HG02763 (cell line): ENCODE measurements at regions not wholly inside any gene's neighbourhood (a gene's known extent, or its start where the extent isn't known, plus 50 kb on each side); places are given as distances from the start of the nearest gene placed in this dataset.
A peak's percentile ranks its signal among the peaks of the same experiment; 100 is the strongest.
"Not testable (repeated sequence)": the region's sequence is repeated elsewhere in the genome, so short reads cannot be mapped to it uniquely, and the experiment has no call there.

ENCODE experiments used
- ATAC-seq: cut with Tn5 transposase; IDR thresholded peaks from one replicate; pipeline ENCODE4 v1.9.1; 2021; ENCODE audit warnings: mild to moderate bottlenecking, moderate library complexity; ENCODE audit not compliant: unreplicated experiment

DNA sequence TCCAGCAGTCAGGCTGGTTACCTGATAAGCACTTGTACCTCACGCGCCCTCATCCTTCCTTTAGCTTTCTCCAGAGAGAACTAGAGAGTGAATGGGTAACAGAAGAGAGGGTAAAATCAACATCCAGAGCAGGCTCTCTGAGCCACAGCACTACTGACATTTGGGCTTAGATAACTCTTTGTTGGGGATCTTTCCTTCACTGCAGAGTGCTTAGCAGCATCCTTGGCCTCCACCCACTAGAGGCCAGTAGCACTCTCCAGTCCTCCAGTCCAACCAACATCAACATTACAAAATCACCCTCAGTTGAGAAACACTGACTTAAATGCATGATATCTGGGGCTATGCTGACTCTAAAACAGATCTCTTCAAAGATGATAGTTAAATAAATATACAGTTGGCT lies 220.7 kb downstream of the TACR3 start:
- ATAC-seq = no peak

DNA sequence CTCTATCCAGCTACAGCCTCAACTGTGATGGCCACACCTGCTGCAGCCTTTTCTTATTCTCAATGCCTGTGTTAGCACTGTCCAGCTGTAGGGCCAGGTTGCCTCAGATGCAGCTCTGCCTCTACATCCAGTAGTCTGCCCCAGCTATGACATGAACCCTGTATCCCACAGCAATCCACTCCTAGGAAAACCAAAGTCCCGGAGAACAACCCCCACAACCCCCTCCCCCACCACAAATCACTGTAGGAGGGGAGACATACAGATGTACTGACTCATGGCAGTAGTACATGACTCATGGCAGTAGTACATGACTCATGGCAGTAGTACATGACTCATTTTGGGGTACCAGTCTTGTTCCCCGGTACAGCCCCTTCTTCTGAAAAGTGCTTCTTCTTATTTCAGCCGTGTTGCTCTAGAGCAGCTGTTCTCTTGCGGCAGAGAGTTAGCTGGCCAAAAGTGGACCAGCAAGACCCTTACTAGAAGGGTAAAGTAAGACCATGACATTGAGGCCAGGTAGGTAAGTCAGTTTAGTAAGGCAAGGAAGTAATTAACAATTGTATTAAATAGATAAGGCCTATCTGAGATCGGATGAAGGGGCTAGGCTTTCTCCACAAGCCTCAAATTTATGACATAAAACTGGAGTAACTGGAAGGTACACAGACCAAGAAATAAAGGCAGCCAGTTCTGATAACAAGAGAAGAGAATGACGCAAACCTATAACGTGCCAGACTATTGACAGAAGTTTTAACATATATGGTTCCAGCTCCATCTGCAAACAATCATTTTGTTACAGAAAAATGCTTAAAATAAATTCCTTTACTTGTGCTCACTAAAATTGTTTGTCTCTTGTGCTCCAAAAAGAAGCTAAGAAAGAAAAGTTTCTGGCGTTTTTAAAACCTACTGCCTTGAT lies 221.4 kb downstream of the TACR3 start:
- ATAC-seq = peak; percentile 86

DNA sequence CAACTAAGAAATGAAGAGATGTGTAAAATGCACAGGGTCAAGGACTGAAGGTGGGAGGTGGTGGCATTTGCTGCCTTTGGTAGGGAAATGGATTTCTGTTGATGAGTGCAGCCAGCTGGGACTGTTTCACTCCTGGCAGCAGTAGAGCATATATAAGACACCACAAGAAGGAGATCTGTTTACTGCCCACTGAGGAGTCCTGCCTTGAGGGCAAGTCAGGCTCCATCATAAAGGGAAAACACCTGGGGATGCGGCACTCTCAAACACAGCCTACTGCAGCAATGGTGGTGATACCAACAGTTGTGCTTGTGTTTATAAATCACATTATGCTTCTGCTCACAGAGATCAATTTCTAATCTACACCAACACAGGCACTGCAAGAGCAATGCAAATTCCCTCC lies 222.1 kb downstream of the TACR3 start:
- ATAC-seq = peak; percentile 54

DNA sequence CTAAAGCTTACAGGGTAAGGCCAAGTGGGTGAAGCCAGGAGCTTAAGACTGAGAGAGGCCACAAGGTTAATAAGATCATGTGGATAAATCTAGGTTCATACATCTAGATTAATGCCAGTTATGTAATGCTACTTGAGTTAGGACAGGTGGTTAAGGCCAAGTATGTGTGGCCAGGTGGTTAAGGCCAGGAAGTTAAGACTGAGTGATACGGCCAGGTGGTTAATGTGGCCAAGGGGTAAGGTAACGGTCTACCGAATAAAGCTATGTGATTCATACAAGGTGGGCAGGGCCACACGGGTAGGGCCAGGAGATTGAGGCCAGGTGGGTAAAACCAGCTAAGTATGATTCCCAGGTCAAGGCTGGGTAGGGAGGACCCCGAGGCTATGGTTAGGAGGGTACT lies 223.0 kb downstream of the TACR3 start:
- ATAC-seq = no peak

DNA sequence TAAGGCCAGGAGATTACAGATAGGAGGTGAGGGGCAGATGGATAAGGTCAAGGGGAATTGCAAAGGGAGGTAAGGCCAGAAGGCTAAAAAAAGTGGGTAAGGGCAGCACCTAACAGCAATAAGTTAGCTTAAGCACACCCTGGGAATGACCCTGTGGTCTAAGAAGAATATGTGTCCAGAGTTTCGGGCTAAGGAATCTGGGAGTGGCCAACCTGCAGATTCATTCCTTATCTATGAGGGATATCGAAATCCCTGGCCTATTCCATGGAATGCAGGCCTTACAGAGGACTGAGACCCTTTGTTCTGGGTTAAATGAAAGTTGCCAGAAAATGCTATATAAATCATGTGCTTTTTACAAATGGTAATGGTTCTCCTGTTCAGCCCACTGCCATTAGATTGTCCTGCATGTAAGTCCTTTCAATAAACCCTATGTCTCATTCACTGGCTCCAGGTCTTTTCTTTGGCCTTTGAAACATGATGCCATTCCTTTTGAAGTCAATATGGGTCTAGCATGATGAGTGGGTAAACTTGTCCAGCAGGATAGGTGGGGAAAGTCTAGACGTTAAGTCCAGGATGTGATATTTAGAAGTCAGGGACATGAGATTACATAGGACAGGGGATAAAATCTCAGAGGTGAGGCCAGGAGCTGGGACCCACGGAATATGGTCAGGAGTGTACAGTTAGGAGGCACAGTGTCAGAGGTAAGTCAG lies 226.2 kb downstream of the TACR3 start:
- no peak for ATAC-seq

DNA sequence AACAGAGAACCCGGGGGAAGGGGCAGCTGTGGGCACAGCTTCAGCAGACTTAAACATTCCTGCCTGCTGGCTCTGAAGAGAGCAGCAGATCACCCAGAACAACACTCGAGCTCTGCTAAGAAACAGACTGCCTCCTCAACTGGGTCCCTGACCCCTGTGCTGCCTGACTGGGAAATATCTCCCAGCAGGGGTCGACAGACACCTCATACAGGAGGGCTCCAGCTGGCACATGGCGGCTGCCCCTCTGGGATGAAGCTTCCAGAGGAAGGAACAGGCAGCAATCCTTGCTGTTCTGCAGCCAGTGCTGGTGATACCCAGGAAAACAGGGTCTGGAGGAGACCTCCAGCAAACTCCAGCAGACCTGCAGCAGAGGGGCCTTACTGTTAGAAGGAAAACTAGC lies 234.5 kb downstream of the TACR3 start:
- not testable (repeated sequence) for ATAC-seq

DNA sequence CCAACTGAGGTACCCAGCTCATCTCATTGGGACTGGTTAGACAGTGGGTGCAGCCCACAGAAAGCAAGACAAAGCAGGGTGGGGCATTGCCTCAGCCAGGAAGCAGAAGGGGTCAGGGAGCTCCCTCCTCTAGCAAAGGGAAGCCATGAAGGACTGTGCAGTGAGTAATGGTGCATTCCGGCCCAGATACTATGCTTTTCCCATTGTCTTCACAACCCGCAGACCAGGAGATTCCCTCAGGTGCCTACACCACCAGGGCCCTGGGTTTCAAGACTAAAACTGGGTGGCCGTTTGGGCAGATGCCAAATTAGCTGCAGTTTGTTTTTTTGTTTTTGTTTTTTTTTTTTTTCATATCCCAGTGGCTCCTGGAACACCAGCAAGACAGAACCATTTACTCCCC lies 235.3 kb downstream of the TACR3 start:
- no peak for ATAC-seq

DNA sequence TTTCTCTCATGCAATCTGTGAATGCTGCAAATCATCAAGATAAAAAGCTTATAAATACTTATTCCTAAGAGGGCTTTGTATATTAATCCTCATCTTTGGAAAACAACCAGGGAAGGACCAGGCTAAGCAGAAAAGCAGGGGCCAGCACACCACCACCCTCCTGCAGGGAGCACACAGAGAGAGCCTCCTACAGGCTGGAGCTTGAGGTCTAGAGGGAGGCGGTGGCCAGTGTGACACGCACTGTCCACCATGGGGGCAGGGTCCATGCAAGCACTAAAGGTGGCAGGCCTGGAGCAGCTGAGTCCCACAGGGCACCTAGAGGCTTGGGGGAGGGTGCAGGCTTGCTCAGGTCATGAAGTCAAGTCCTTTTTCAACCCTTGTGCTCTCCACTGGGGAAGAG lies 236.9 kb downstream of the TACR3 start:
- no peak for ATAC-seq

DNA sequence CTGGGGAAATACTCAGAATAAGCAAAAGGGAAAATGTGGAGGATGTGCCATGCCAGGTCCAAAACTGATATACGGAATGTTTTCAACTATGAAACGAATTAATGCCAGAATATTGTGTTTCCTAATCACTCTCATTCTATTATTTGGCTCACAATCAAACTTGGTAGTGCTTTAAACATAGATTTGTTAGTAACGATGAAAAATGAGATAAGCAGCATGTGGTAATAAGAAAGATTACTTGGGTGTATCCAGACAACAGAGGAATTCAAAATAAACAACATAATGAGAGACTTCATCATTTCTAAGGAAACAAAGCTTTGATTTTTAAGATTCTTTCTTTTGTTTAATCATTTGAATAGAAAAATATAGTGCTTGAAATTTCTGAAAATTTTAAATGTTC lies 237.3 kb downstream of the TACR3 start:
- ATAC-seq = no peak

DNA sequence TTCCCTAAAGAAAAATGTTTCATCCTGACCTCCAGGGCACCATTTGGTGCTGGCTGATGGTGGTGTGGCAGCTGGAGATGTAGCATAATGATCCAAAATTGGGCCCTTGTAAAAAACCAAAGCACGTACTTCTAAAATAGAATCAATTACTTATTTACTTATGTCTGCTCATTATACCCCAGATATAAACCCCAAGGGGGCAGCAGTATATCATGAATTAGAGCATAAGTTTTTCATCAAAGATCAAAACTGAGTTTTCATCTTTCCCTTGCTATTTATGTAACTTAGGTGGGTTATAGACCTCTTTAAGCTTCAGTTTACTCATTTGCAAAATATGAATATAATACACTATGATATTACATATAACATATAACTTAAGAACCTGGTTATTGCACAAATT lies 241.1 kb downstream of the TACR3 start:
- no peak for ATAC-seq

DNA sequence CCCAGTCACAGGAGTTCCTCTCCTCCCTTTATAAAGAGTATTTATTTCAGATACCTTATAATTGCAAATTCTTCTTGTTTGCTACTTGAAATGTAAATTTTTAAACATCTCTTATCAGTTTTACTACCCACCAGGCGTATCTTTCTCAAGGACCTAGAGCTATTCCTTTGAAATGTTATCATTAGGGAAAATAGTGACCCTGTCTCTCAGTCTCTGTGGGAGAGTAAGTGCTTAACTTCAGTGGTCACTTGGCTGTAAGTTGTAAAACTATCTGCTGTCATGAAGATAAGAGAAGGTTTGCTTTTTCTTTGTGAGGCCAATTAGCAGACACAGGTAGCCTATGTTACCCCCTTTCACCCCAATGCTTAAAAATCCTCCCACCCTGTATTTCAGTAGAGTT lies 241.6 kb downstream of the TACR3 start:
- ATAC-seq = no peak

DNA sequence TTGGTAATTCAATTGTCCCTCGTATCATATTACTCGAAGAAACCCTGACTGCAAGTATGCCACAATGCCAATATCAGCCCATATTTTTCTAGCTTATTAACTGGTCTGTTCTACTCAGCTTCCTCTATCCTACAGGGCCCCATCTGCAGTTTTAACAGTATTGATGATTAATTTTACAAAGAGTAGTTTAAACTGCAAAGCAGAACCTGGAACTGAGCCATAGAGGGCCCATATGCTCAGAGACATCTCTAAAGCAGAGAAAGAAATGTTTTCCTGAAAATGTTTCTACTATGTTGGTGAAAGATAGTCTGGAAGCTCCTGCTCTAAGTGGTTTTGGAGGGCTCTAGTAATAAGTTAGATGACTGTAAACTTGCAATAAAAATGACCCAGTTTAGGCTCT lies 259.4 kb upstream of the CENPE start:
- no peak for ATAC-seq

DNA sequence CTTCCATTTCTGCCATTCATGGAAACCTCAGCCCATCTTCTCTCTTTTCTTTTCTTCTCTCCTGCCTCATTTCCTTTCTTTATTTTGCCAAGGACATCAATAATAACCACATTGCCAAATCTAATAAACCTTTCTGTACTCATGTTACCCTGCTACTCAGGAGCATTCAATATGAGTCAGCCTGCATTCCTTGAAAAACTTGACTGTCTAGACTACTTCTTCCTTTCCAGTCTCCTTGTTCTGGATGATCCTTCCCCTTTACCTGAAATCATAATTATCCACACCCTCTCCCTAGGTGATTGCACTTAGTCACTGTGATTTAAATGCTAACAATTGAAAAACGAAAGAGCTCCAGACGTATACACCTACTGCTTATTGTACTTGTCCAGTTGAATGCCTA lies 253.2 kb upstream of the CENPE start:
- no peak for ATAC-seq

DNA sequence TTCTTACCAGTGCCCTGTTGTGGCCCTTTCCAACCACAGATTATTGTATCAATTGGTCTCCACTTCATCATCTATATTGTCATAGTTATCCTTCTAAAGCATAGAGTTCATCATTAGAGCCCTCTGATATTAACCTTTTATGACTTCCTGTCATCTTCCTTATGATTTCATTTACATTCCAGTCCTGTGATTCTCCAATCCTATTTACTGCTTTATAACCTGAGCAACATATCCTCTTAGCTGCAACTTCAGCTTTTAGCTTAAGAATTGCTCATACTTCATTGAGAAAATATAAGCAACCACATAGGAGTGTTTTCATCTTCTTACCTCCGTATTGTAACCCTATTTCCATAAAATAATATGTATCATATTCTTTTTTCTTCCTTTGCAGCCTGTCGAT lies 252.6 kb upstream of the CENPE start:
- no peak for ATAC-seq

DNA sequence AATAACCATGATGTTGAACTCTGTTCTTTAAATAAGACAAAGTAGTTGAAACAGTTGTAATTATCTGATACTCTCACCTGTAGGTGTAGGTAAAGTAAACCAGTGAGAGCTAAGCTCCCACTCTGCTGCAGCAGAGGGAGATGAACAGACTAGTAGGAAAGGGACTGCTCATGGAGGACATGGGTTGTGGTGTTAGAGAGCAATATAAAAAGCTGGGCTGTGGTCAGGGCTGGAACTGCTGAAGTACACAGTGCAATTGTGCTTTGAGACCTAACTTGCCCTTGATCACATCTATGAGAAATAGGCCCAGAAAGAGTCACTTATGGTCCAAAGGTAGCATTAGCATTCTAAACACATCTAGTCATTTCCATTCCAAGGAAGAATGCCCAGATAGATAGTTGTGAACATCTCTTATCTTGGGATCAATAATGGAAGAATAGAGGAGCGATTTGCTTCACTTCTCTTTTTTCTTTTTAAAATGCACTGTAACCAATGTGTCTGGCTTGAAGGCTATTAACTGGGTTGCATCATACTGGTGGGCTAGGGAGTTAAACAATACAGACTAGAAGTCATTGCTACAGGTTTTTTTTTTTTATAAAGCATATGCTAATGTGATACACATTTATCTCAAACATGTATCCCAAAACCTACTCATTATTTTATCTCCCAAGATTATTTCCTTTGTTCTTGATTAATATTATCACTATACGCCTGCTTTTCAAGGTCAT lies 251.3 kb upstream of the CENPE start:
- no peak for ATAC-seq

DNA sequence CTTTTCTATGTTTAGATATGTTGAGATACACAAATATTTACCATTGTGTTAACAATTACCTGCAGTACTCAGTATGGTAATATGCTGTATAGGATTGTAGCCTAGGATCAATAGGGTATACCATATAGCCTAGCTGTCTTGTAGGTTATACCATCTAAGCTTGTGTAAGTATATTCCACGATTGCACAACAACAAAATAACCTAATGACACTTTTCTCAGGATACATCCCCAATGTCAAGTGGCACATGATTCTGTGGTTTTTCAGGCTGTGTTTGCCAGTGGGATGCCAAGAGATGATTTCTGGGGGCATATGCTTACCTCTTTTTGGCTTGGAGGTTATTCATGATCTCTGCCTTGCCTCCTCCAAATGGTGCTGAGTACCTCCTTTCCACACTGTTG lies 247.2 kb upstream of the CENPE start:
- ATAC-seq = no peak

DNA sequence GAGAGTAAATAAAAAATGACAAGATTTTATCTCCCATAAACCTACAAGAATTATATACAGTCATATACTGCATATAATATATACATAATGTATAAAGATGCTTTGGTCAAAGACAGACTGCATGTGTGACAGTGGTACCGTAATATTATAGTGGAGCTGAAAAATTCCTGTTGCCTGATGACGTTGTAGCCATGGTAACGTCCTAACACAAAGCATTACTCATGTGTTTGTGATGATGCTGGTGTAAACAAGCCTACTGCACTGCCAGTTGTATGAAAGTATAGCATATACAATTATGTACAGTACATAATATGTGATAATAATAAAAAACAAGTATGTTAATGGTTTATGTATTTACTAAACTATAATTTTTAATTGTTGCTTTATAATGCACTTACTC lies 245.2 kb upstream of the CENPE start:
- no peak for ATAC-seq

DNA sequence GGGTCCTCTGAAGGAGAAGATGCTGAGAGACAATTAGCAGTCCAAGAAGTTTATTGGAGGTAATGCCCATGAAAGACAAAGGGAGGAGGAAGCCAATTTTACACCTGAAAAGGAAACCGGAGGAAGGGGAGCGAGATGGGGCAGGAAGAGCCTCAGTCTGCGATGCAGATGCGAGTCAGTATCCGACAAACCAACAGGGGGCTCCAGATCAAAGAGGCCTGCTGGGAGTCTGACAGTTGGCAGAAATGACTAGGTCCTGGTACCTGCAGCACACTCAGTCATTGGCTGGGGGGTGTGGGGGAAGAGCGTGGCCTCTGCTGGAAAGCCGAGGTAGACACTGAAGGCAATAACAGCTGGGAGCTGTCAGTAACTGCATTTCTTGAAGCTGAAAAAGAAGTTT lies 231.1 kb upstream of the CENPE start:
- ATAC-seq = peak; percentile 63

DNA sequence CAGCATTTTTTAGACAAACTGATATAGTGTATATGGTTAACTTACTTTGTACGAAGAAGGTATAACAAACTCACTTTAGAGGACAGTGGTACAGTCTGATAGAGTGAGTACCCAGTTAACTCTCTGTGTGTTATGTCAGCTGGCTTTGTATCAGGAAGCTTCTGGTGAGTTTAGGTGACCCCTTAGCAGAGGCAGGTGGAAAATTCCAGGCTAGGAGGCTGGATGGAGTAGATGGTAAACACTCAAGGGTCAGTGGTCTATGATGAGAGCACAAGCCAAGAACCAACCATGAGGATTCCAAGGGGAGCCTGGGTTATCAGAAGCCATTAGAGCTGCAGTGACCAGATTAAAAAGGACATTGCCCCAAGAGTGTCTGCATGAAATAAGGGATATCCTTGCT lies 227.3 kb upstream of the CENPE start:
- no peak for ATAC-seq

DNA sequence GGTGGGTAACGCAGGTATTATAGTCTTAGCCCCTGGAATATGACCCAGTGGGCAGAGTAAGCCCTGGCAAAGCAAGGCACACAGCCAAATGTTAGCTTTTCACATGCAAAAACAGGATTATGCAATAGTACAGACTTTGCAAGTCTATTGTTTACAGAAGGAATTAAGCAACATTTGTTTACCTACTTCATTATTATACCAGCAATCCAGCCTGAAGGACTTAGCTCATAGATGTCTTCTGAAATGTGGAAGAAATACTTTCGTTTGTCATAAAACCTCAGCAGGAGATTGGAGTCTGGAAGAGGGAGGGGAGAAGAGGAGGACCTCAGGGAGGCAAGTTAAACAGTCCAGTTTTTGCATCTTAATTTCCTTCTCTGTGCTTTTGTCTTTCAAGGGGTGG lies 226.7 kb upstream of the CENPE start:
- ATAC-seq = no peak

DNA sequence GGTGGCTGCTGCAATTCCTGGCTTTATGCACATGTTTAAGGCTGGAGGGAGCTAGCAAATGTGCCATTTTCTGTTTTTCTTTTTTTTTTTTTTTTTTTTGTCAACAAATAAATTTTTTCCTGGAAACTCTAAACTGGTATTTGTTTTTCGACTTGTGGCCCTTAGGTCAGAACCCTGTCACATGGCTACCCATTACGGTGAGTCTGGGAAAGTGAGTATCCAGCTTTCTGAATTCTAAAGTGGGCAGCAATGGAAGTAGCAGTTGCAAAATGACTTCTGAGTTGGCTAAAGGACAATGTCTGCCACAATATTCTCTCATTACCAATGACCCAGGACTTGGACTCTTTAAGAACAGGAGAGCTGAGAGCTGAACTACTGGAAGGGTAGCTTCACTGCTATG lies 225.1 kb upstream of the CENPE start:
- no peak for ATAC-seq
